ENCODE measurements at regions not wholly inside any gene's neighbourhood (a gene's known extent, or its start where the extent isn't known, plus 50 kb on each side); places are given as distances from the start of the nearest gene placed in this dataset.

DNA sequence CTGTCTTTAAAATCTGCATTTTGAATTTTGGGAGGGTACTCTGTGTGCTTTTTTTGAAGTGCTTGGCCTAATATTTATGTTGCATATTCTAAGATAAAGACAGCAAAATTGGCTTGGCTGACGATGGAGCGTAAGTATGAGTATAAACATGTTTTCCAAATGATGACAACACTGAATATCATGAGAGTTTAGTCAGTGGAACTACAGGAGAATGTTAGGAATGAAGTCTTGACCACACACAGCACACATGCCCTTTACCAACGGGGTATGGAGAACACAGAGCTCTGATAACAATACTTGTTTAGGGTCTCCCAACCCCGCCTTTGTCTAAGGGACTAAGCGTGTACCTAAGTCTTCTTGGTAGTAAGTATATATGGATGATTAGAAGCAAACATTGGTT, 253.9 kb upstream of the FZD8 start:
- intact Hi-C loops (cut with DNase I), result no loop called here
- no peaks in the 10 kb centered on the region for H3K36me3 ChIP-seq
- no peak overlapping the region for H3K4me3 ChIP-seq
- no peak for DNase-seq
- no peaks in the 10 kb centered on the region for H3K4me1 ChIP-seq
- TF ChIP-seq, protein P1, sequence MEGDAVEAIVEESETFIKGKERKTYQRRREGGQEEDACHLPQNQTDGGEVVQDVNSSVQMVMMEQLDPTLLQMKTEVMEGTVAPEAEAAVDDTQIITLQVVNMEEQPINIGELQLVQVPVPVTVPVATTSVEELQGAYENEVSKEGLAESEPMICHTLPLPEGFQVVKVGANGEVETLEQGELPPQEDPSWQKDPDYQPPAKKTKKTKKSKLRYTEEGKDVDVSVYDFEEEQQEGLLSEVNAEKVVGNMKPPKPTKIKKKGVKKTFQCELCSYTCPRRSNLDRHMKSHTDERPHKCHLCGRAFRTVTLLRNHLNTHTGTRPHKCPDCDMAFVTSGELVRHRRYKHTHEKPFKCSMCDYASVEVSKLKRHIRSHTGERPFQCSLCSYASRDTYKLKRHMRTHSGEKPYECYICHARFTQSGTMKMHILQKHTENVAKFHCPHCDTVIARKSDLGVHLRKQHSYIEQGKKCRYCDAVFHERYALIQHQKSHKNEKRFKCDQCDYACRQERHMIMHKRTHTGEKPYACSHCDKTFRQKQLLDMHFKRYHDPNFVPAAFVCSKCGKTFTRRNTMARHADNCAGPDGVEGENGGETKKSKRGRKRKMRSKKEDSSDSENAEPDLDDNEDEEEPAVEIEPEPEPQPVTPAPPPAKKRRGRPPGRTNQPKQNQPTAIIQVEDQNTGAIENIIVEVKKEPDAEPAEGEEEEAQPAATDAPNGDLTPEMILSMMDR (IDR thresholded peaks at IDR 0.05), result no peak
- no peaks in the 10 kb centered on the region for H3K27me3 ChIP-seq
- WGBS, 2 donors, result 61 to 69% methylated on average over 5 of the region's 5 CpGs
- no peak overlapping the region for H3K27ac ChIP-seq
- H3K9me3 ChIP-seq, result no peaks in the 10 kb centered on the region
- no peak for FAIRE-seq
- no peak for ATAC-seq

DNA sequence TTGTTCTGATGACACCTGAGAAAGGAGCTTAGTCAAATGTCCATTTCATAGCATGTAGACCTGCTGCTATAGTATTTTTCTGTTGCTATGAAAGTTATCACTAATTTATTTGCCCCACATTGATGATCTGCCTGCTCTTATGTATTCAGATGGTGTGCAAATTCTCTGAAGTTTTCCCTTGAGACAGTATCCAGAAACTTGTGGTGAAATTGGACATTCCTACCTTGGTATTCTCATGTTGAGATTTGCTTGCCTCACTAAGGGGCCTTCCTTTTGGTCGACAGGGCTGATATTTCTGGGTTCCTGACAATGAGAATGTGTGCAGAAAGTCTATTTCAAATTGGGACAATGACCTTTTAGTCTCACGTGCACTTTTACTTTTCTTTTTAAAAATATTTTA, 253.2 kb upstream of the FZD8 start:
- H3K9me3 ChIP-seq, result no peaks in the 10 kb centered on the region
- no peak for FAIRE-seq
- peaks cover 0 to 7% (median 0%) of the 10 kb centered on the region in 3 donors for H3K4me1 ChIP-seq
- 55 to 76% methylated on average over 2 of the region's 2 CpGs for WGBS, 2 donors
- H3K36me3 ChIP-seq, result no peaks in the 10 kb centered on the region
- no peak for DNase-seq
- intact Hi-C loops (cut with DNase I), result no loop called here
- H3K27ac ChIP-seq, result no peak overlapping the region
- no peaks in the 10 kb centered on the region for H3K27me3 ChIP-seq
- TF ChIP-seq, protein P1 (IDR thresholded peaks at IDR 0.05), result no peak
- ATAC-seq, result no peak
- H3K4me3 ChIP-seq, result no peak overlapping the region

DNA sequence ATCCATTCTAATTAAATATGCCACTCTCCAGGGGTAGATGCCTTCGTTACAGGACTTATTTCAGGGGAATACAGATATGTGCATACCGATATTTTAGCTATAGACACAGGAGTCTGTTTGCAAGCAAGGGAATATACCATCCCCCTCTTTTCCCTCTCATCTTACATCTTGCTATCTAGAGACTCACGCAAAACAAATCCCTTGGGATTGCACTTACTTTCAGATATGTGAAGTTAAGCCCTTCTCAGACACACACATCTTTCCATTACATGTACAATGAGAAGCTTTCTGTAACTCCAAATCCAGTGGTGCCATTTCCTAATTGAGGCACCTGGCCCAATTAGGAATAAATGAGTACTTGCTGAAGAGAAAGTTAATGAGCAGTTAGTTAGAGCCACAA, 250.4 kb upstream of the FZD8 start:
- H3K27ac ChIP-seq, result no peak overlapping the region
- no peak overlapping the region for H3K4me3 ChIP-seq
- ATAC-seq (no peak), FAIRE-seq (no peak), DNase-seq (no peak)
- no peaks in the 10 kb centered on the region for H3K9me3 ChIP-seq
- H3K4me1 ChIP-seq, result peaks cover 0 to 9% (median 0%) of the 10 kb centered on the region in 3 donors
- TF ChIP-seq, protein P1 (IDR thresholded peaks at IDR 0.05), result no peak
- H3K27me3 ChIP-seq, result no peaks in the 10 kb centered on the region
- intact Hi-C loops (cut with DNase I), result no loop called here
- no peaks in the 10 kb centered on the region for H3K36me3 ChIP-seq
- whole genome bisulfite sequencing, 2 donors, result 80 to 90% methylated on average over 3 of the region's 3 CpGs

DNA sequence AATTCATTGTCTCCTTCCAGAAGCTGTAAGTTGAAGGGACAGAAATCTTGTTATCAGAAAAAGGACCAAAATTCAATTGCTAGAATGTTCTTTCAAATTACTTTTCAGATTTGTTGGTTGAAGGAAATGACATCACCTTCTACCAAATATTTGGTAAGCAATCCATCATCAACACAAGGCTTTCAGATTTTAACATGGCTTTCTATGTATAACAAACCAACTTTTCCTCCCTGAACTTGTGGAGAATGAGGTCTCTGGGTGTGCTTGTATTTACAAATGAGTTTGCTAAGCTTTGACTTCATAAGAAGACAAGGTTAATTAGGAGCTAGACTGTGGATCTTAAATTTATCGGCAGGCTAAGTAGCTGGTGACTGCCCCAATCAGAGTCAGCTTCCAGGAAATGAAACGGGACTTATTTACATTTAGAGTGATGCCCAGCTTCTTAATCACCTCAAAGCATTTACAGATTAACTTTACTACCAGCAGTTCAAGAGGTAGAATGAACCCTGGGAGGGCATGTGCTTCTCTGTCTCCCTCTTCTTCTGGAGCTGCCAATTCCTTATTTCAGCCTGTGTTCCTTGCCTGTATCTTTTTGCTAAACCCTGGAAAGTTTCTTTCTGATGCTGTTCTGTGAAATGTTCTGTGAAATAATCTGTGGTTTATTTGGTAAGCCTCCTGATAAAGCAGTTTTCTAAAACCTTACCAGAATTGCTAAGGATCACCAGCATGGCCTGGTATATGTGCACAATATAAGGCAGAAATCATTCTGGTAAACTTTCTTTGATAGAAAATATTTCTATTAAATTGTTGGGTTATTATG, 248.8 kb upstream of the FZD8 start:
- H3K4me3 ChIP-seq, result no peak overlapping the region
- no peaks in the 10 kb centered on the region for H3K36me3 ChIP-seq
- peaks cover 0 to 9% (median 0%) of the 10 kb centered on the region in 3 donors for H3K4me1 ChIP-seq
- ATAC-seq (peak in 3 of 4 donors; percentile 21 to 62 (median 60)), FAIRE-seq (no peak), DNase-seq (no peak)
- H3K9me3 ChIP-seq, result no peaks in the 10 kb centered on the region
- peak overlapping the region in 1 of 4 donors; percentile 50 for H3K27ac ChIP-seq
- intact Hi-C loops (cut with DNase I), result no loop called here
- H3K27me3 ChIP-seq, result no peaks in the 10 kb centered on the region
- WGBS, 2 donors, result 7 to 18% methylated on average over 2 of the region's 2 CpGs
- TF ChIP-seq, protein P1 (IDR thresholded peaks at IDR 0.05), result no peak
